ENCODE measurements at regions not wholly inside any gene's neighbourhood (a gene's known extent, or its start where the extent isn't known, plus 50 kb on each side); places are given as distances from the start of the nearest gene placed in this dataset.

DNA sequence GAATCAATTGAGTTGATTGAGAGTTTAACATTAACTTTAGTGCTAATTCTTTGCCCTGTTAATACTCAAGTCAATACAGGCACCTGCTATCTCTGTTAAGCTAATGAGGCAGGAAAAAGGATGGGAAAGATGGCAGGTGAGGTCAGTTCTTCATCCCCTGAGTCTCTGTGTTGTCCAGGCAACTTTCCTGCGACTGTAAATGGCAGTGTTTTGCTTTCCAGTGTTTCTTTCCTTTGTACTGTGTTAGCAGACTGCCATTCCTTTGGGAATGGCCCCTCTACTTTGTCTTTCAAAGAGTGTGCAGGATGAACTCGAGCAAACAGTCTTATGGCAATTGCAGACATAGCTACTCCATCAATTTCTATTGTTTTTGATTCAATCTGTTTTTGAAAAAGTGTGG, 202.2 kb upstream of the VLDLR start:
- TF ChIP-seq CTCF (IDR thresholded peaks at IDR 0.05) = no peak
- Histone ChIP-seq H3K9me3 (ENCODE audit: control insufficient read depth, low read length) (no peaks in the 10 kb centered on the region), H3K4me3 (ENCODE audit: low read depth, low read length) (no peak overlapping the region)

GRCh38 chr9:2420543-2420942, 201.0 kb upstream of the VLDLR start:
- no peaks in the 10 kb centered on the region for H3K27me3 ChIP-seq (ENCODE audit: control insufficient read depth, insufficient read depth, low read length)
- no peaks in the 10 kb centered on the region for H3K4me1 ChIP-seq
- H3K4me3 ChIP-seq (ENCODE audit: low read depth, low read length) = no peak overlapping the region
- no peak for TF ChIP-seq CTCF (IDR thresholded peaks at IDR 0.05)
- no peak overlapping the region for H3K27ac ChIP-seq
- no peaks in the 10 kb centered on the region for H3K9me3 ChIP-seq (ENCODE audit: control insufficient read depth, low read length)
- H3K9ac ChIP-seq = no peak overlapping the region
- H3K36me3 ChIP-seq (ENCODE audit: control insufficient read depth, insufficient read depth, low read length) = no peaks in the 10 kb centered on the region
- H3K4me2 ChIP-seq (ENCODE audit: low read length) = no peak overlapping the region
- H3K79me2 ChIP-seq = no peaks in the 10 kb centered on the region
- no peak overlapping the region for H2AFZ ChIP-seq

More for the DNA sequence above, 202.2 kb upstream of the VLDLR start:
- Histone ChIP-seq H3K79me2 (no peaks in the 10 kb centered on the region), H3K36me3 (ENCODE audit: control insufficient read depth, insufficient read depth, low read length) (no peaks in the 10 kb centered on the region), H3K9ac (no peak overlapping the region), H3K27me3 (ENCODE audit: control insufficient read depth, insufficient read depth, low read length) (no peaks in the 10 kb centered on the region), H3K4me1 (no peaks in the 10 kb centered on the region), H2AFZ (no peak overlapping the region), H3K4me2 (ENCODE audit: low read length) (no peak overlapping the region), H3K27ac (no peak overlapping the region)

GRCh38 chr9:2424619-2425033, 197.0 kb upstream of the VLDLR start:
- Histone ChIP-seq H3K9ac (no peak overlapping the region), H2AFZ (no peak overlapping the region), H3K4me1 (no peaks in the 10 kb centered on the region), H3K27me3 (ENCODE audit: control insufficient read depth, insufficient read depth, low read length) (no peaks in the 10 kb centered on the region), H3K27ac (no peak overlapping the region), H3K4me2 (ENCODE audit: low read length) (no peak overlapping the region), H3K9me3 (ENCODE audit: control insufficient read depth, low read length) (no peaks in the 10 kb centered on the region), H3K79me2 (no peaks in the 10 kb centered on the region), H3K4me3 (ENCODE audit: low read depth, low read length) (no peak overlapping the region), H3K36me3 (ENCODE audit: control insufficient read depth, insufficient read depth, low read length) (no peaks in the 10 kb centered on the region)
- TF ChIP-seq CTCF (IDR thresholded peaks at IDR 0.05) = no peak

- no peak overlapping the region for H3K4me3 ChIP-seq (ENCODE audit: low read depth, low read length)
- no peak for TF ChIP-seq CTCF (IDR thresholded peaks at IDR 0.05)
- no peaks in the 10 kb centered on the region for H3K4me1 ChIP-seq
- H3K4me2 ChIP-seq (ENCODE audit: low read length) = no peak overlapping the region
- H3K27ac ChIP-seq = no peak overlapping the region
- no peak overlapping the region for H3K9ac ChIP-seq
- H3K27me3 ChIP-seq (ENCODE audit: control insufficient read depth, insufficient read depth, low read length) = no peaks in the 10 kb centered on the region
- no peaks in the 10 kb centered on the region for H3K36me3 ChIP-seq (ENCODE audit: control insufficient read depth, insufficient read depth, low read length)
- H3K79me2 ChIP-seq = no peaks in the 10 kb centered on the region
- H3K9me3 ChIP-seq (ENCODE audit: control insufficient read depth, low read length) = no peaks in the 10 kb centered on the region
- no peak overlapping the region for H2AFZ ChIP-seq
Observed at GRCh38 chr9:2425676-2426075, 195.9 kb upstream of the VLDLR start.

DNA sequence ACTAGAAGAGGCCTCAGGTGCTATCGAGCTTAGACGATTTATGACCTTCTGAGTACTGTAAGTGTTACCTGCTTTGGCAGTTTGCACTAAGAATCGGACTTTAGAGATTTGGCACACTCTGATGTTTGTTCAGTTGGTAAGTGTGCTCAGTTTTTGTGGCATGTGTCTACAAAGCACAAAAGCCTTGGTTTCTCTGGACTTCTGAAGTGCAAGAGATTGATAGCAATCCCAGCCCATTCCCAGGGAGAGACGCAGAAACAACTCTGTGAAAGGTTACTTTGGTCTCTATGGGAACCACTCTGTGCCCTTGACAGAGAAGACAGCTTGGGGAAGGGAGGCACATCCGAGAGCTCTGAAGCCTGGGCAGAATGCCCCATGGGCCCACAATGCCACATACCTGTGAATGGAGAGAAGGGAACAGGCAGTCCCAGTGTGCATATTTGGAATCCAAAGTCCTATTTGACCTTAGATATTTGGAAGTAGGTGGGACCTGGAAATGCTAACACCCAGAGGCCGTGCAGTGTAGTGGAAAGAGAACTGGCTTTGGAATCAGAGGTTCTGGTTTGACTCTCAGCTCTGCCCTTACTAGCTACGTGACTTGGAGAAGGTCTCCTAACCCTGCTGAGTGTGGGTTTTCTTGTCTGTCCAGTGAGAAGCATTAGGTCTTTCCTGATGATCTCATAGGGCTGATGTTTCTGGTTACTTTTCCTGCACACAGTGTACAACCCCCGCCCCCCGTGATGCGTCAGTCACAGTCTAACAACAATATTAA, 194.3 kb upstream of the VLDLR start:
- H2AFZ ChIP-seq = no peak overlapping the region
- H3K4me3 ChIP-seq (ENCODE audit: low read depth, low read length) = no peak overlapping the region
- H3K9ac ChIP-seq = no peak overlapping the region
- H3K27ac ChIP-seq = no peak overlapping the region
- no peaks in the 10 kb centered on the region for H3K27me3 ChIP-seq (ENCODE audit: control insufficient read depth, insufficient read depth, low read length)
- no peak for TF ChIP-seq CTCF (IDR thresholded peaks at IDR 0.05)
- H3K4me2 ChIP-seq (ENCODE audit: low read length) = no peak overlapping the region
- no peaks in the 10 kb centered on the region for H3K36me3 ChIP-seq (ENCODE audit: control insufficient read depth, insufficient read depth, low read length)
- no peaks in the 10 kb centered on the region for H3K79me2 ChIP-seq
- no peaks in the 10 kb centered on the region for H3K9me3 ChIP-seq (ENCODE audit: control insufficient read depth, low read length)
- H3K4me1 ChIP-seq = no peaks in the 10 kb centered on the region

All from parathyroid adenoma (tissue), 2 donors.